ENCODE measurements at regions not wholly inside any gene's neighbourhood (a gene's known extent, or its start where the extent isn't known, plus 50 kb on each side); places are given as distances from the start of the nearest gene placed in this dataset.

- H3K9me3 ChIP-seq: no peaks in the 10 kb centered on the region
- intact Hi-C loops (cut with DNase I): no loop called here
- no peak for ATAC-seq
Measured at GRCh38 chr10:31728698-31729224, 199.9 kb downstream of the ARHGAP12 start.

GRCh38 chr10:31725436-31725835, 203.2 kb downstream of the ARHGAP12 start:
- Histone ChIP-seq H3K27me3 (no peaks in the 10 kb centered on the region), H3K9me3 (no peaks in the 10 kb centered on the region), H3K4me1 (no peaks in the 10 kb centered on the region), H3K36me3 (no peaks in the 10 kb centered on the region), H3K4me3 (no peak overlapping the region), H3K27ac (no peak overlapping the region)
- intact Hi-C loops (cut with DNase I): no loop called here
- TF ChIP-seq, protein P1, sequence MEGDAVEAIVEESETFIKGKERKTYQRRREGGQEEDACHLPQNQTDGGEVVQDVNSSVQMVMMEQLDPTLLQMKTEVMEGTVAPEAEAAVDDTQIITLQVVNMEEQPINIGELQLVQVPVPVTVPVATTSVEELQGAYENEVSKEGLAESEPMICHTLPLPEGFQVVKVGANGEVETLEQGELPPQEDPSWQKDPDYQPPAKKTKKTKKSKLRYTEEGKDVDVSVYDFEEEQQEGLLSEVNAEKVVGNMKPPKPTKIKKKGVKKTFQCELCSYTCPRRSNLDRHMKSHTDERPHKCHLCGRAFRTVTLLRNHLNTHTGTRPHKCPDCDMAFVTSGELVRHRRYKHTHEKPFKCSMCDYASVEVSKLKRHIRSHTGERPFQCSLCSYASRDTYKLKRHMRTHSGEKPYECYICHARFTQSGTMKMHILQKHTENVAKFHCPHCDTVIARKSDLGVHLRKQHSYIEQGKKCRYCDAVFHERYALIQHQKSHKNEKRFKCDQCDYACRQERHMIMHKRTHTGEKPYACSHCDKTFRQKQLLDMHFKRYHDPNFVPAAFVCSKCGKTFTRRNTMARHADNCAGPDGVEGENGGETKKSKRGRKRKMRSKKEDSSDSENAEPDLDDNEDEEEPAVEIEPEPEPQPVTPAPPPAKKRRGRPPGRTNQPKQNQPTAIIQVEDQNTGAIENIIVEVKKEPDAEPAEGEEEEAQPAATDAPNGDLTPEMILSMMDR (IDR thresholded peaks at IDR 0.05): no peak
- DNase-seq (no peak), ATAC-seq (no peak)

More at GRCh38 chr10:31728698-31729224, 199.9 kb downstream of the ARHGAP12 start:
- TF ChIP-seq, protein P1 (IDR thresholded peaks at IDR 0.05): no peak
- no peak overlapping the region for H3K27ac ChIP-seq
- H3K4me1 ChIP-seq: no peaks in the 10 kb centered on the region
- H3K27me3 ChIP-seq: no peaks in the 10 kb centered on the region
- H3K36me3 ChIP-seq: no peaks in the 10 kb centered on the region
- DNase-seq: no peak
- H3K4me3 ChIP-seq: no peak overlapping the region

GRCh38 chr10:31724296-31724695, 204.3 kb downstream of the ARHGAP12 start:
- no peak overlapping the region for H3K4me3 ChIP-seq
- H3K27ac ChIP-seq: no peak overlapping the region
- no peak for DNase-seq
- H3K9me3 ChIP-seq: peaks cover 0 to 3% of the 10 kb centered on the region in 2 donors
- intact Hi-C loops (cut with DNase I): no loop called here
- no peaks in the 10 kb centered on the region for H3K4me1 ChIP-seq
- no peaks in the 10 kb centered on the region for H3K27me3 ChIP-seq
- no peak for ATAC-seq
- TF ChIP-seq, protein P1 (IDR thresholded peaks at IDR 0.05): no peak
- no peaks in the 10 kb centered on the region for H3K36me3 ChIP-seq

DNA sequence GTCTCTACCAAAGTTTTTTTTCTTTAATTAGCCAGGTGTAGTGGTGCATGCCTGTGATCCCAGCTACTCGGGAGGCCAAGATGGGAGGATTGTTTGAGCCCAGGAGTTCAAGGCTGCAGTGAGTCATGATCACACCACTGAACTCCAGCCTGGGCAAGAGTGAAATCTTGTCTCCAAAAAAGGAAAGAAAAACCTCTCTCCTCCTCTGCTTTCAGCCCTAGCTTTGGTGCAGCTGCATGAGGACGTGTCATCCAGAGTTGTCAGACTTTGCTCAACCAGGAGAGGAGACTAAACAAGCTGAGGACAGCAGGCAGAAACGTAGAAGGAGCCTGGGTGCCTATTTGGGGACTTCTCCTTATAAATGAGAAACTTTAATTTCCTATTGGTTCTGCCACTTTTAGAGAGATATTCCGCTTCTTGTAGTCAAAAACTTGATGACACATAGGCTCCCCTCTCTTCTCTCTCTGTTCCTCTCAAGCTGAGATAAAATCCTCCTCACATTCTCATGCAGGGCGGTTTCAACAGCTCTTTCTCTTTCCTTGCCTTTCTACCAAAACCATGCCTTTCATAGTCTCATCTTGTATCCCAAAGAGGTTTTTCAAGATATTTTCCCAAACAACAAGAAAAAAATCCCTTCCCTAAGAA, 205.4 kb downstream of the ARHGAP12 start:
- no peaks in the 10 kb centered on the region for H3K4me1 ChIP-seq
- ATAC-seq (peak; percentile 33), DNase-seq (no peak)
- H3K9me3 ChIP-seq: peaks cover 0 to 5% of the 10 kb centered on the region in 2 donors
- H3K27ac ChIP-seq: peak overlapping the region in 1 of 2 donors; percentile 23
- H3K36me3 ChIP-seq: no peaks in the 10 kb centered on the region
- no peak overlapping the region for H3K4me3 ChIP-seq
- intact Hi-C loops (cut with DNase I): no loop called here
- H3K27me3 ChIP-seq: no peaks in the 10 kb centered on the region
- TF ChIP-seq, protein P1 (IDR thresholded peaks at IDR 0.05): no peak

GRCh38 chr10:31721096-31721495, 207.5 kb downstream of the ARHGAP12 start:
- Histone ChIP-seq H3K36me3 (no peaks in the 10 kb centered on the region), H3K4me3 (no peak overlapping the region), H3K27ac (no peak overlapping the region), H3K4me1 (no peaks in the 10 kb centered on the region), H3K9me3 (peaks cover 0 to 5% of the 10 kb centered on the region in 2 donors), H3K27me3 (no peaks in the 10 kb centered on the region)
- no peak for DNase-seq
- TF ChIP-seq, protein P1 (IDR thresholded peaks at IDR 0.05): no peak
- ATAC-seq: no peak
- intact Hi-C loops (cut with DNase I): no loop called here
